Fibroblast of villous mesenchyme (primary cell): ENCODE measurements at regions not wholly inside any gene's neighbourhood (a gene's known extent, or its start where the extent isn't known, plus 50 kb on each side); places are given as distances from the start of the nearest gene placed in this dataset.
"Not testable (repeated sequence)": the region's sequence is repeated elsewhere in the genome, so short reads cannot be mapped to it uniquely, and the experiment has no call there.

ENCODE experiments used
- DNase-seq: peaks from one replicate; pipeline ENCODE4 v3.0.0-alpha.2; 2010; ENCODE audit warnings: low read depth
- H3K4me3 ChIP-seq: 2 replicates; pipeline ENCODE4 v1.5.1; 2011; ENCODE audit warnings: low read depth, mild to moderate bottlenecking, low read length
- CTCF ChIP-seq: IDR thresholded peaks from 2 replicates; pipeline ENCODE4 v1.5.1; 2012; ENCODE audit warnings: low read depth, mild to moderate bottlenecking, low read length; ENCODE audit not compliant: insufficient read depth

- no peak for TF ChIP-seq CTCF
- no peak for DNase-seq
- H3K4me3 ChIP-seq, result no peak overlapping the region
Observed at GRCh38 chr1:30550365-30551220, 172.8 kb downstream of the MATN1 start.

GRCh38 chr1:30549872-30550271, 173.5 kb downstream of the MATN1 start:
- DNase-seq, H3K4me3 ChIP-seq: not testable (repeated sequence)

GRCh38 chr1:30548294-30548693, 175.1 kb downstream of the MATN1 start:
- DNase-seq, result no peak
- no peak overlapping the region for H3K4me3 ChIP-seq
- no peak for TF ChIP-seq CTCF

- not testable (repeated sequence) for DNase-seq, H3K4me3 ChIP-seq
Observed at GRCh38 chr1:30547326-30547725, 176.1 kb downstream of the MATN1 start.

- H3K4me3 ChIP-seq, result no peak overlapping the region
- TF ChIP-seq CTCF, result no peak
- no peak for DNase-seq
Observed at GRCh38 chr1:30545365-30545764, 178.0 kb downstream of the MATN1 start.

GRCh38 chr1:30541721-30542485, 181.5 kb downstream of the MATN1 start:
- DNase-seq, result no peak
- no peak overlapping the region for H3K4me3 ChIP-seq
- TF ChIP-seq CTCF, result no peak

- DNase-seq, result no peak
- H3K4me3 ChIP-seq, result no peak overlapping the region
- TF ChIP-seq CTCF, result no peak
Observed at GRCh38 chr1:30540611-30541192, 182.7 kb downstream of the MATN1 start.

- H3K4me3 ChIP-seq, result no peak overlapping the region
- DNase-seq, result no peak
- no peak for TF ChIP-seq CTCF
Observed at GRCh38 chr1:30539884-30540283, 183.5 kb downstream of the MATN1 start.
